ENCODE measurements at regions not wholly inside any gene's neighbourhood (a gene's known extent, or its start where the extent isn't known, plus 50 kb on each side); places are given as distances from the start of the nearest gene placed in this dataset.

- no peak for TF ChIP-seq CEBPB (IDR thresholded peaks at IDR 0.05)
- TF ChIP-seq TAF1 (IDR thresholded peaks at IDR 0.05; ENCODE audit: low read depth) = no peak
Observed at GRCh38 chr4:54844911-54845310, 187.2 kb downstream of the KIT start.

Data from Ishikawa (cell line).